ELR (cell line): ENCODE measurements at regions not wholly inside any gene's neighbourhood (a gene's known extent, or its start where the extent isn't known, plus 50 kb on each side); places are given as distances from the start of the nearest gene placed in this dataset.
"Not testable (repeated sequence)": the region's sequence is repeated elsewhere in the genome, so short reads cannot be mapped to it uniquely, and the experiment has no call there.

ENCODE experiments used
- DNase-seq: peaks from one replicate; pipeline ENCODE4 v3.0.0-alpha.2; 2015; ENCODE audit warnings: low read depth

GRCh38 chr1:243996223-243996622 is 54.9 kb upstream of the ZBTB18 start:
- no peak for DNase-seq

- DNase-seq: no peak
Measured at GRCh38 chr1:243991650-243992049, 59.4 kb upstream of the ZBTB18 start.

GRCh38 chr1:243984788-243985187 is 66.3 kb upstream of the ZBTB18 start:
- DNase-seq: no peak

GRCh38 chr1:243982447-243983018 is 68.5 kb upstream of the ZBTB18 start:
- no peak for DNase-seq

- no peak for DNase-seq
Measured at GRCh38 chr1:243980471-243980870, 70.6 kb upstream of the ZBTB18 start.

GRCh38 chr1:243980071-243980470 is 71.0 kb upstream of the ZBTB18 start:
- no peak for DNase-seq

- no peak for DNase-seq
Measured at GRCh38 chr1:243979396-243979795, 71.7 kb upstream of the ZBTB18 start.

GRCh38 chr1:243977094-243977493 is 74.0 kb upstream of the ZBTB18 start:
- DNase-seq: no peak

GRCh38 chr1:243974451-243975292 is 76.4 kb upstream of the ZBTB18 start:
- peak; percentile 25 for DNase-seq

GRCh38 chr1:243973169-243973568 is 77.9 kb upstream of the ZBTB18 start:
- no peak for DNase-seq

GRCh38 chr1:243970077-243970476 is 81.0 kb upstream of the ZBTB18 start:
- no peak for DNase-seq

GRCh38 chr1:243968413-243968812 is 82.7 kb upstream of the ZBTB18 start:
- peak; percentile 55 for DNase-seq

- peak; percentile 22 for DNase-seq
Measured at GRCh38 chr1:243964915-243965314, 86.2 kb upstream of the ZBTB18 start.

- DNase-seq: no peak
Measured at GRCh38 chr1:243963571-243963970, 87.5 kb upstream of the ZBTB18 start.

- no peak for DNase-seq
Measured at GRCh38 chr1:243962541-243962940, 88.5 kb upstream of the ZBTB18 start.

- no peak for DNase-seq
Measured at GRCh38 chr1:243959998-243960397, 91.1 kb upstream of the ZBTB18 start.

- DNase-seq: no peak
Measured at GRCh38 chr1:243957141-243957540, 93.9 kb upstream of the ZBTB18 start.

GRCh38 chr1:243956450-243956849 is 94.6 kb upstream of the ZBTB18 start:
- DNase-seq: no peak

- not testable (repeated sequence) for DNase-seq
Measured at GRCh38 chr1:243951207-243951606, 99.9 kb upstream of the ZBTB18 start.

GRCh38 chr1:243950166-243950565 is 100.1 kb upstream of the AKT3 start:
- peak; percentile 89 for DNase-seq

GRCh38 chr1:243946946-243947345 is 96.9 kb upstream of the AKT3 start:
- DNase-seq: peak; percentile 63

GRCh38 chr1:243946253-243946652 is 96.2 kb upstream of the AKT3 start:
- DNase-seq: no peak

GRCh38 chr1:243945727-243946126 is 95.7 kb upstream of the AKT3 start:
- no peak for DNase-seq
